ENCODE measurements at regions not wholly inside any gene's neighbourhood (a gene's known extent, or its start where the extent isn't known, plus 50 kb on each side); places are given as distances from the start of the nearest gene placed in this dataset.

DNA sequence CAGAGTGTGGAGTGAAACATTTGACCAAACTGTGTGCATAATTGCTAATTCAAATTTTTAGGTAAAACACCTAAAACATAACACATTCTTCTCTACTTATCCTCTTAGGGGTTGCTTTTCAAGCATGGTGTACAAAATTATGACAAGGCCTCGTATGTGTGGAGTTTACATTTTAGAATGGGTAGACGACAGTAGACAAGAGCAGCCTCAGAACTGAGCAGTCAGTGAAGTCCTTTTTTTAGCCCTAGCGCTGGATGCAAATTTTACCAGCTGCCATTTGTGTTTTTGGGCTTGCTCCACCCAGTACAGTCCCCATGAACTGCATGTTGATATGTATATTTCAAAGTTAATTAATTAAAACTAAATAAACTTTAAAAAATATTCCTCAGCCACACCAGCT is 64.7 kb upstream of the TOP3B start:
- TF ChIP-seq, protein P1, sequence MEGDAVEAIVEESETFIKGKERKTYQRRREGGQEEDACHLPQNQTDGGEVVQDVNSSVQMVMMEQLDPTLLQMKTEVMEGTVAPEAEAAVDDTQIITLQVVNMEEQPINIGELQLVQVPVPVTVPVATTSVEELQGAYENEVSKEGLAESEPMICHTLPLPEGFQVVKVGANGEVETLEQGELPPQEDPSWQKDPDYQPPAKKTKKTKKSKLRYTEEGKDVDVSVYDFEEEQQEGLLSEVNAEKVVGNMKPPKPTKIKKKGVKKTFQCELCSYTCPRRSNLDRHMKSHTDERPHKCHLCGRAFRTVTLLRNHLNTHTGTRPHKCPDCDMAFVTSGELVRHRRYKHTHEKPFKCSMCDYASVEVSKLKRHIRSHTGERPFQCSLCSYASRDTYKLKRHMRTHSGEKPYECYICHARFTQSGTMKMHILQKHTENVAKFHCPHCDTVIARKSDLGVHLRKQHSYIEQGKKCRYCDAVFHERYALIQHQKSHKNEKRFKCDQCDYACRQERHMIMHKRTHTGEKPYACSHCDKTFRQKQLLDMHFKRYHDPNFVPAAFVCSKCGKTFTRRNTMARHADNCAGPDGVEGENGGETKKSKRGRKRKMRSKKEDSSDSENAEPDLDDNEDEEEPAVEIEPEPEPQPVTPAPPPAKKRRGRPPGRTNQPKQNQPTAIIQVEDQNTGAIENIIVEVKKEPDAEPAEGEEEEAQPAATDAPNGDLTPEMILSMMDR (IDR thresholded peaks at IDR 0.05; ENCODE audit: low read length) = no peak
- TF ChIP-seq EZH2 (IDR thresholded peaks at IDR 0.05; ENCODE audit: borderline replicate concordance, low read length) = no peak

Measured in OCI-LY1 (cell line).